Spleen (tissue), 11 donors: ENCODE measurements at regions not wholly inside any gene's neighbourhood (a gene's known extent, or its start where the extent isn't known, plus 50 kb on each side); places are given as distances from the start of the nearest gene placed in this dataset.

Experiments used
- DNase-seq: peaks from one replicate; pipeline ENCODE4 v3.0.0-alpha.2; 2020
- H3K27ac ChIP-seq, 8 donors: fragments of 200-600 bp; sonication (generic) in 7 of 8; 1 replicate in 4 of 8; 2 replicates in 4 of 8; pipeline versions ENCODE4 v1.5.0 to v1.8.0; 2016 to 2021; ENCODE audit warnings: inconsistent platforms in 4 of 8, mild to moderate bottlenecking in 4 of 8, moderate library complexity in 1 of 8
- H3K27me3 ChIP-seq, 7 donors: fragments of 200-600 bp; sonication (generic) in 6 of 7; replicated peaks in 1 of 7; 1 replicate in 4 of 7; 2 replicates in 3 of 7; pipeline versions ENCODE4 v1.5.0 to v1.8.0; 2016 to 2021; ENCODE audit warnings: inconsistent platforms in 3 of 7, mild to moderate bottlenecking in 1 of 7
- H3K36me3 ChIP-seq, 6 donors: fragments of 200-600 bp; sonication (generic) in 5 of 6; 1 replicate in 4 of 6; 2 replicates in 2 of 6; pipeline versions ENCODE4 v1.5.0 to v1.8.0; 2016 to 2021; ENCODE audit warnings: inconsistent platforms in 2 of 6
- H3K4me1 ChIP-seq, 6 donors: fragments of 200-600 bp; sonication (generic) in 5 of 6; 1 replicate in 3 of 6; 2 replicates in 3 of 6; pipeline versions ENCODE4 v1.5.0 to v1.8.0; 2016 to 2021; ENCODE audit warnings: inconsistent platforms in 3 of 6
- H3K4me3 ChIP-seq, 8 donors: fragments of 200-600 bp; sonication (generic) in 7 of 8; 1 replicate in 4 of 8; 2 replicates in 4 of 8; pipeline versions ENCODE4 v1.5.0 to v1.8.0; 2016 to 2021; ENCODE audit warnings: inconsistent platforms in 4 of 8, mild to moderate bottlenecking in 4 of 8, moderate library complexity in 2 of 8
- H3K9me3 ChIP-seq, 8 donors: fragments of 200-600 bp; sonication (generic) in 7 of 8; 1 replicate in 4 of 8; 2 replicates in 4 of 8; pipeline versions ENCODE4 v1.5.0 to v1.8.0; 2016 to 2021; ENCODE audit warnings: inconsistent platforms in 4 of 8
- POLR2A ChIP-seq, 3 donors: fragments of 450-650 bp; IDR thresholded peaks; one replicate each; pipeline ENCODE4 v1.5.1; 2017; ENCODE audit warnings: antibody characterized with exemption in 3 of 3, mild to moderate bottlenecking in 1 of 3
- POLR2AphosphoS5 ChIP-seq, 3 donors: sonication (generic); formaldehyde crosslinking; IDR thresholded peaks; one replicate each; pipeline ENCODE4 v1.5.1; 2017; ENCODE audit warnings: antibody characterized with exemption in 3 of 3
- WGBS, 5 donors: extraction: QIAGEN DNeasy Blood & Tissue Kit in 3 of 5; methylation state at CpG; one replicate each; pipeline versions ENCODE4 v1.1.5 to v1.1.7; 2013 to 2018; 5-methylcytosine and 5-hydroxymethylcytosine counted together
- intact Hi-C: fragments of 100-400 bp; cut with DNase I; formaldehyde crosslinking; loops from one replicate; pipeline ENCODE4 v1.15.0; 2023; ENCODE audit warnings: low total_unique reads
- TF ChIP-seq, protein P1 (sequence below), 11 experiments: fragments of 200-600 bp in 7 of 11; fragments of 450-650 bp in 4 of 11; sonication (generic) in 4 of 11; IDR thresholded peaks in 8 of 11; conservative IDR thresholded peaks in 3 of 11; 1 replicate in 7 of 11; 2 replicates in 4 of 11; pipeline versions ENCODE4 v1.4.0 to v1.8.0; 2016 to 2021; ENCODE audit warnings: antibody characterized with exemption in 11 of 11, inconsistent platforms in 4 of 11, mild to moderate bottlenecking in 1 of 11
- donor health status: healthy with polysubstance abuse.
- donor health status: DM: no; HTN: no; CAD: no; lungs with moderate emphysema.
- donor health status: DM: no; HTN: no; CAD: no.
- donor health status: Bipolar disorder and iron deficiency.
- donor health status: healthy.
- donor health status: DM: no; HTN: no; CAD: no.
- donor health status: DM: yes; HTN: yes; CAD: no.

DNA sequence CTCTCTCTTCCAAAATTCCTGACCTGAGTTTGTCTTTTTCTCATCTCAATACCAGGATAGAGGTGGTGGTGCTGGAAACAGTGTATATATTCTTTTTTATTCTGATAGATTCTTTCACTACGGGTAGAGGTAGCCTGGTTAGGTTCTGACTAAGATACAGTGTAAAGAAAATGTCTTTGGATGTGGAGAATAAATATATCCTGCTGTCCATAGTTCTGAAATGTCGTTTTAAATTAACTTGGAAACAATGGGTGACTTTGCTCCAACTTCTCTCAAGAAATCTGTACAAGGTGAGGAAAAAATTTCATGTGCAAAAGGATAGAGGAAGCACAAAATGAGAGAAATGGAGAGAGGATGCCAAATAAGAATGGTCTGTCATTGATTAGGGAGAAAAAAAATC, 546.1 kb downstream of the GBA3 start:
- Histone ChIP-seq H3K36me3 (no peaks in the 10 kb centered on the region), H3K9me3 (no peaks in the 10 kb centered on the region), H3K27ac (no peak overlapping the region), H3K4me3 (no peak overlapping the region), H3K27me3 (no peaks in the 10 kb centered on the region), H3K4me1 (no peaks in the 10 kb centered on the region)
- TF ChIP-seq POLR2AphosphoS5 (IDR thresholded peaks at IDR 0.05) (no peak), POLR2A (IDR thresholded peaks at IDR 0.05) (no peak)
- TF ChIP-seq, protein P1, sequence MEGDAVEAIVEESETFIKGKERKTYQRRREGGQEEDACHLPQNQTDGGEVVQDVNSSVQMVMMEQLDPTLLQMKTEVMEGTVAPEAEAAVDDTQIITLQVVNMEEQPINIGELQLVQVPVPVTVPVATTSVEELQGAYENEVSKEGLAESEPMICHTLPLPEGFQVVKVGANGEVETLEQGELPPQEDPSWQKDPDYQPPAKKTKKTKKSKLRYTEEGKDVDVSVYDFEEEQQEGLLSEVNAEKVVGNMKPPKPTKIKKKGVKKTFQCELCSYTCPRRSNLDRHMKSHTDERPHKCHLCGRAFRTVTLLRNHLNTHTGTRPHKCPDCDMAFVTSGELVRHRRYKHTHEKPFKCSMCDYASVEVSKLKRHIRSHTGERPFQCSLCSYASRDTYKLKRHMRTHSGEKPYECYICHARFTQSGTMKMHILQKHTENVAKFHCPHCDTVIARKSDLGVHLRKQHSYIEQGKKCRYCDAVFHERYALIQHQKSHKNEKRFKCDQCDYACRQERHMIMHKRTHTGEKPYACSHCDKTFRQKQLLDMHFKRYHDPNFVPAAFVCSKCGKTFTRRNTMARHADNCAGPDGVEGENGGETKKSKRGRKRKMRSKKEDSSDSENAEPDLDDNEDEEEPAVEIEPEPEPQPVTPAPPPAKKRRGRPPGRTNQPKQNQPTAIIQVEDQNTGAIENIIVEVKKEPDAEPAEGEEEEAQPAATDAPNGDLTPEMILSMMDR (IDR thresholded peaks at IDR 0.05 in 8 of 11, conservative IDR thresholded peaks at IDR 0.05 in 3 of 11) = no peak
- WGBS, 5 donors = 59 to 74% (median 65%) methylated on average over 2 of the region's 2 CpGs
- DNase-seq = no peak
- intact Hi-C loops = no loop called here

DNA sequence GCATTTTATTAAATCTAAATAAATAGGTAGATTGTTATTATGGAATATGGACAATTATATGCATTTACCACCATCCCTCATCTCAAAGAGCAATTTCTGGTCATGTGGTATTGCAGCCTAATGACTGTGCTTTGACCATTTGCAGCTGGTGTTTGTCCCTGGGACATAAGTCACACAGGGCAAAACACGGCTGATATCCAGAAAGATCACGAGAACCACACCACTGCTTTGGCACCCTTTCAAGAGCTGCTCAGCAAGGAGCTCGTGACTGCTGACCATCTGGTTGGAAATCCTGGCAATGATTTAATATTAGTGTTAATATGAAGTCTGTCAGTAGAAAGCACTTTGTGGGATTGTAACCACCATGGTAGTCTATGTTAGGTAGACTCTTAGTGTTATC, 545.0 kb downstream of the GBA3 start:
- WGBS, 5 donors = 55 to 78% (median 68%) methylated on average over 3 of the region's 3 CpGs
- Histone ChIP-seq H3K4me3 (no peak overlapping the region), H3K27me3 (no peaks in the 10 kb centered on the region), H3K36me3 (no peaks in the 10 kb centered on the region), H3K4me1 (no peaks in the 10 kb centered on the region), H3K9me3 (no peaks in the 10 kb centered on the region), H3K27ac (no peak overlapping the region)
- intact Hi-C loops = no loop called here
- DNase-seq = no peak
- TF ChIP-seq POLR2AphosphoS5 (IDR thresholded peaks at IDR 0.05) = no peak
- TF ChIP-seq POLR2A (IDR thresholded peaks at IDR 0.05) = no peak
- TF ChIP-seq, protein P1 (IDR thresholded peaks at IDR 0.05 in 8 of 11, conservative IDR thresholded peaks at IDR 0.05 in 3 of 11) = no peak

DNA sequence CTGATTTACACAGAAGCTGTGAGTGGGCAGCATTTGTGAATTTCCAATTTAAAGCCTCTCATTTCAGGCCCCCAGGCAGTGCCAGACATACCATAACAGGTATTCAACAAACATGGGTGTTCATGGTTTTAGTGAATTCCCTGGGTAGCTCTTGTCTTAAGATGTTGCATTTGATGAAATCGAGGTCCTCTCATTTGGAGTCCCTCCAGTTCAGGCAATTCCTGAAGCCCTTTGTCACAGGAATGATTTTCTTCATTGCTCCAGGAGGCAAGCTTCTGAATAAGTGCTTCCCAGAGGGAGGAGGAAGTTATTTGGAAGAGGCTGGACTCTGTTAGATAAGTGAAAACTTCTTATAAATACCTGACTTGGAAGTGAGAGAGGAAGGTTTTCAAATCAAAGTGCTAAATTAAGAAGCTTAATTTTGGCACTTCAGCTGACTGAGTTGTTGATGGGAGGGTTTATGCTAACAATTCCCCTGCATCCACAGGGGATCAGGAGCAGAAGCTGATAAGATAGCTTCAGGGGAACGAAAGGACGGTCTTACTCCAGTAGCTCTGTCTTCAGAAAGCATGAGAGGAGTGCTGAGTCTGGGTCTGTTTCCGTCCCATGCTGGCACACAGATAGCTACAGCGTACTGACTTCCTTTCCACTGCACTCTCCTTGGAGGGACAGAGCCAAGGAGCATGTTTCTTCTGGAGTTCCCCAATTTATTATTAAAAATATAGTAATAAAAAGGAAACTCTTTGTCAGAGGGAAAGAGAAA, 543.1 kb downstream of the GBA3 start:
- intact Hi-C loops = no loop called here
- WGBS, 5 donors = 21 to 53% (median 40%) methylated on average over 5 of the region's 5 CpGs
- no peaks in the 10 kb centered on the region for H3K9me3 ChIP-seq

DNA sequence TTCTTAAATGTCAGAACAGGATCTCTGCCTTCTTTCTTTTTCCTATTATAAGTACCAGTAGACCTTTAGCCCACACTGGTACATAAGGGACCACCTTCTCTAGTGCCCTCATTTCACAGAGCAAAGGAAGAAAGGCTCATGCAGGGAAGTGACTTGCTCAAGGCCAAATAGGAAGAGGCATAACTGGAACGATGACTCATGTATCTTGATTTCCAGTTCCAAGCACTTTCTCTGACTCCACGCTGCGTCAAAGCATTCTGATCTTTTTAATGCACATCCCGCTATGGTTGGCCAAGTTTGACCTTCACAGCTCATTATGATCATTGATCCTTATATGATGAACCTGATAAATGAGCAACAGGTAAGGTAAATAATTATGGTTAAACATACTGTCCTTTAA, 542.0 kb downstream of the GBA3 start:
- H3K4me1 ChIP-seq = no peaks in the 10 kb centered on the region
- H3K36me3 ChIP-seq = no peaks in the 10 kb centered on the region
- no peak overlapping the region for H3K27ac ChIP-seq
- no peaks in the 10 kb centered on the region for H3K9me3 ChIP-seq
- 76 to 90% (median 81%) methylated on average over 4 of the region's 4 CpGs for WGBS, 5 donors
- no peak overlapping the region for H3K4me3 ChIP-seq
- no peaks in the 10 kb centered on the region for H3K27me3 ChIP-seq
- intact Hi-C loops = no loop called here
- TF ChIP-seq POLR2AphosphoS5 (IDR thresholded peaks at IDR 0.05) (no peak), POLR2A (IDR thresholded peaks at IDR 0.05) (no peak)
- TF ChIP-seq, protein P1 (IDR thresholded peaks at IDR 0.05 in 8 of 11, conservative IDR thresholded peaks at IDR 0.05 in 3 of 11) = no peak
- DNase-seq = no peak

More for the DNA sequence above, 543.1 kb downstream of the GBA3 start:
- Histone ChIP-seq H3K4me3 (no peak overlapping the region), H3K27ac (no peak overlapping the region), H3K27me3 (no peaks in the 10 kb centered on the region), H3K4me1 (no peaks in the 10 kb centered on the region), H3K36me3 (no peaks in the 10 kb centered on the region)
- TF ChIP-seq, protein P1 (IDR thresholded peaks at IDR 0.05 in 8 of 11, conservative IDR thresholded peaks at IDR 0.05 in 3 of 11) = no peak
- no peak for TF ChIP-seq POLR2AphosphoS5 (IDR thresholded peaks at IDR 0.05)
- no peak for TF ChIP-seq POLR2A (IDR thresholded peaks at IDR 0.05)
- DNase-seq = no peak
